GM23338 (cell line): ENCODE measurements at regions not wholly inside any gene's neighbourhood (a gene's known extent, or its start where the extent isn't known, plus 50 kb on each side); places are given as distances from the start of the nearest gene placed in this dataset.

Experiments
- ATAC-seq: fragments of 200-7000 bp; cut with Tn5 transposase; 3 replicates; pipeline ENCODE4 v1.9.1; 2020
- DNase-seq: peaks from one replicate; pipeline ENCODE4 v3.0.0-alpha.2; 2015; ENCODE audit warnings: low spot score
- H2AFZ ChIP-seq: fragments of 200-600 bp; sonication (generic); 2 replicates; pipeline ENCODE4 v1.8.0; 2016; ENCODE audit warnings: antibody characterized with exemption, mild to moderate bottlenecking, moderate library complexity
- H3F3A ChIP-seq: fragments of 200-600 bp; sonication (generic); replicated peaks from 2 replicates; pipeline ENCODE4 v1.8.0; 2017; ENCODE audit warnings: antibody characterized with exemption, mixed run types, low read depth
- H3K27ac ChIP-seq: fragments of 200-600 bp; sonication (generic); 2 replicates; pipeline ENCODE4 v1.6.1; 2016; ENCODE audit warnings: low read depth
- H3K27me3 ChIP-seq: fragments of 200-600 bp; sonication (generic); 2 replicates; pipeline ENCODE4 v1.8.0; 2016; ENCODE audit warnings: mild to moderate bottlenecking, mixed run types, moderate library complexity; ENCODE audit not compliant: insufficient read depth
- H3K36me3 ChIP-seq: fragments of 200-600 bp; sonication (generic); 2 replicates; pipeline ENCODE4 v1.8.0; 2016; ENCODE audit warnings: mild to moderate bottlenecking; ENCODE audit not compliant: insufficient read depth
- H3K4me1 ChIP-seq: fragments of 200-600 bp; sonication (generic); 2 replicates; pipeline ENCODE4 v1.8.0; 2016; ENCODE audit warnings: mild to moderate bottlenecking, moderate library complexity; ENCODE audit not compliant: insufficient read depth
- H3K4me2 ChIP-seq: fragments of 200-600 bp; sonication (generic); 2 replicates; pipeline ENCODE4 v1.7.1; 2017; ENCODE audit warnings: mixed run types
- H3K4me3 ChIP-seq: fragments of 200-600 bp; sonication (generic); 2 replicates; pipeline ENCODE4 v1.6.1; 2016; ENCODE audit warnings: mixed run types
- H3K79me2 ChIP-seq: fragments of 200-600 bp; sonication (generic); replicated peaks from 2 replicates; pipeline ENCODE4 v1.8.0; 2017; ENCODE audit warnings: mild to moderate bottlenecking; ENCODE audit not compliant: insufficient read depth
- H3K9me2 ChIP-seq: fragments of 200-600 bp; sonication (generic); 2 replicates; pipeline ENCODE4 v1.8.0; 2017; ENCODE audit not compliant: insufficient read depth
- H4K20me1 ChIP-seq: fragments of 200-600 bp; sonication (generic); replicated peaks from 2 replicates; pipeline ENCODE4 v1.8.0; 2017; ENCODE audit warnings: mild to moderate bottlenecking; ENCODE audit not compliant: insufficient read depth
- H3K27ac Mint-ChIP-seq: 2 replicates; pipeline ENCODE4 v1.8.0; 2020; ENCODE audit warnings: inconsistent platforms, mild to moderate bottlenecking, moderate library complexity, mixed read lengths
- H3K27me3 Mint-ChIP-seq: 3 replicates; pipeline ENCODE4 v1.8.0; 2022; ENCODE audit warnings: low read depth, mild to moderate bottlenecking, moderate library complexity, mixed read lengths, inconsistent platforms; ENCODE audit not compliant: insufficient read depth, poor library complexity
- H3K36me3 Mint-ChIP-seq: 3 replicates; pipeline ENCODE4 v1.8.0; 2021; ENCODE audit warnings: low read depth, mild to moderate bottlenecking, inconsistent platforms, moderate library complexity, mixed read lengths
- H3K4me1 Mint-ChIP-seq: 3 replicates; pipeline ENCODE4 v1.8.0; 2020; ENCODE audit warnings: mild to moderate bottlenecking, inconsistent platforms, mixed read lengths
- H3K4me3 Mint-ChIP-seq: 3 replicates; pipeline ENCODE4 v1.8.0; 2021; ENCODE audit warnings: moderate library complexity, mild to moderate bottlenecking, inconsistent platforms, mixed read lengths
- H3K9me3 Mint-ChIP-seq: 3 replicates; pipeline ENCODE4 v1.8.0; 2020; ENCODE audit warnings: moderate library complexity, mild to moderate bottlenecking, inconsistent platforms, mixed read lengths
- CREB1 ChIP-seq: fragments of 250-450 bp; sonication (Bioruptor Pico); IDR thresholded peaks from 2 replicates; pipeline ENCODE4 v1.5.0; 2020; ENCODE audit warnings: low read depth, mild to moderate bottlenecking, moderate library complexity
- CTCF ChIP-seq, 2 experiments: fragments of 200-600 bp in 1 of 2; sonication (generic) in 1 of 2; conservative IDR thresholded peaks; 2 replicates each; pipeline versions ENCODE4 v1.5.1 to v1.6.1; 2016 to 2017; ENCODE audit warnings: antibody characterized with exemption in 2 of 2, low read depth in 2 of 2, mild to moderate bottlenecking in 2 of 2, moderate library complexity in 1 of 2
- EZH2 ChIP-seq: fragments of 200-600 bp; sonication (generic); IDR thresholded peaks from one replicate; pipeline ENCODE4 v1.8.0; 2017; ENCODE audit warnings: antibody characterized with exemption, mild to moderate bottlenecking, low read depth; ENCODE audit not compliant: unreplicated experiment
- JUNB ChIP-seq: IDR thresholded peaks from one replicate; pipeline ENCODE4 v1.6.1; 2016; ENCODE audit warnings: antibody characterized with exemption; ENCODE audit not compliant: unreplicated experiment
- NANOG ChIP-seq: IDR thresholded peaks from 2 replicates; pipeline ENCODE4 v1.6.1; 2016; ENCODE audit warnings: antibody characterized with exemption, borderline replicate concordance
- POLR2AphosphoS5 ChIP-seq: IDR thresholded peaks from 2 replicates; pipeline ENCODE4 v1.6.1; 2016; ENCODE audit warnings: antibody characterized with exemption, low read depth
- ZNF114 ChIP-seq: fragments of 250-450 bp; sonication (Bioruptor Pico); IDR thresholded peaks from 2 replicates; pipeline ENCODE4 v1.5.0; 2020; ENCODE audit warnings: mild to moderate bottlenecking, moderate library complexity
- ZNF331 ChIP-seq: fragments of 250-450 bp; sonication (Bioruptor Pico); IDR thresholded peaks from 2 replicates; pipeline ENCODE4 v1.5.0; 2020; ENCODE audit warnings: low read depth, mild to moderate bottlenecking, moderate library complexity
- ZNF462 ChIP-seq: fragments of 250-450 bp; sonication (Bioruptor Pico); IDR thresholded peaks from 2 replicates; pipeline ENCODE4 v1.5.0; 2020; ENCODE audit warnings: mild to moderate bottlenecking, moderate library complexity

GRCh38 chr2:7115364-7115763, 198.2 kb downstream of the RNF144A start (continued):
- TF ChIP-seq ZNF462 (no peak), ZNF114 (CRISPR knock-in tag) (no peak), JUNB (no peak), NANOG (no peak), EZH2 (no peak)

- Histone ChIP-seq H3K36me3 (no peaks in the 10 kb centered on the region), H3K9me2 (no peaks in the 10 kb centered on the region; the same call in 1 of the 2 replicates), H3K4me2 (no peak overlapping the region), H3K27ac (no peak overlapping the region), H3K4me3 (no peak overlapping the region), H3K27me3 (no peaks in the 10 kb centered on the region), H3K4me1 (no peaks in the 10 kb centered on the region), H4K20me1 (no peaks in the 10 kb centered on the region), H3F3A (no peaks in the 10 kb centered on the region), H3K79me2 (no peaks in the 10 kb centered on the region), H2AFZ (no peak overlapping the region)
- Mint-ChIP-seq H3K9me3 (peaks cover 11% of the 10 kb centered on the region; the same call in 2 of the 3 replicates), H3K36me3 (peaks cover 3% of the 10 kb centered on the region; the same call in 2 of the 3 replicates), H3K4me3 (no peak overlapping the region), H3K27me3 (peaks cover 3% of the 10 kb centered on the region), H3K4me1 (peaks cover 5% of the 10 kb centered on the region; the same call in 2 of the 3 replicates), H3K27ac (no peak overlapping the region)
- no peak for DNase-seq
- ATAC-seq: no peak
- TF ChIP-seq NANOG (no peak), EZH2 (no peak), ZNF331 (no peak), CREB1 (CRISPR knock-in tag) (no peak), ZNF462 (no peak), CTCF (conservative IDR thresholded peaks at IDR 0.05; ENCODE audit: low read depth in 2 of 2) (no peak), POLR2AphosphoS5 (no peak)
Measured at GRCh38 chr2:7115906-7116305, 198.7 kb downstream of the RNF144A start.
